ENCODE measurements at regions not wholly inside any gene's neighbourhood (a gene's known extent, or its start where the extent isn't known, plus 50 kb on each side); places are given as distances from the start of the nearest gene placed in this dataset.

DNA sequence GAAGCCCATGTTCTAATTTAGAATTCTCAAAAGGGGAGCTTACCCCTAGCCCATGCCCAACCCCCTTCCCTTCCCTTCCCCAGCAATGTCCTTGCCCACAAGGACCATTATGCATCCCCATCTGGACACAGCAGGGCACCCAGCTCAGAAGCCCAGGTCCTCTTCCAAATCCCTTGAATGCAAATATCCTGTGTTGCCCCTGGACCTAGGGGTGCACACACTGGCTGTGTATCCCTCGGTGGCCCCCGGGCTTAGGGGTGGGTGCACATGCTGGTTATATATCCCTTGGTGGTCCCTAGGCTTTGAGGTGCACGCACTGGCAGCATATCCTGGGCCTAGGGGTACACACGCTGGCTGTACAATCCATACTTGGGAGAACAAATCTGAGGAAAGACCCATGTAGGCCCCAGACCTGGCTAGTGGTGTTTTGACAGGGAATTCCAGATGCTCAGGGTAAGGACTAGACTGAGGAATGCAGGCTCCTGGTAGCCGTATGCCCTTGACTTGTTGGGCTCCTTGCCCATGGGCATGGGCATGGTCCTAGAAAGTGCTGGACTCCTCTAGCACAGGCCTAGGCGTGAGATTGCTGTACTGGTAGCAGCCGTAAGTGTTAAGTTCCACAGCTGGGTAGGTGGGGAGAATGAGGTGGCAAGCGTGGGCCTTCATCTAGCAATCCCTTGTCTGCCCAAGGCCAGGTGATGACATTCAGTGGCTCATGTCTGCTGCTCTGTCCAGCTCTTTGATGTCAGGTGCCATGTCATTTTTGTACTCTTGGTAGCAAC lies 222.4 kb downstream of the OPA1 start:
- H3K4ac ChIP-seq (ENCODE audit: low read depth, low read length): no peak overlapping the region
- peak overlapping the region; percentile 77 for H2AK5ac ChIP-seq (ENCODE audit: insufficient read length, low read length)
- H3K23ac ChIP-seq (ENCODE audit: insufficient read length, low read depth, low read length): no peak overlapping the region
- no peaks in the 10 kb centered on the region for H3K9me3 ChIP-seq (ENCODE audit: control insufficient read depth, low read depth, low read length)
- Mint-ChIP-seq H3K9me3 (no peaks in the 10 kb centered on the region), H3K4me1 (peaks cover 88 to 93% of the 10 kb centered on the region in 2 experiments), H3K27me3 (ENCODE audit: low read depth) (peaks cover 12% of the 10 kb centered on the region), H3K36me3 (ENCODE audit: insufficient read depth in 1 of 3, low read depth in 3 of 3) (peaks cover 0 to 2% (median 0%) of the 10 kb centered on the region in 3 experiments; a peak in 2 of 7 replicates), H3K27ac (peak overlapping the region in 1 of 3 experiments; percentile 94; a peak in 3 of 7 replicates), H3K4me3 (peak overlapping the region in 1 of 2 experiments; percentile 19; a peak in 1 of 5 replicates)
- DNase-seq: no peak
- no peak overlapping the region for H4K8ac ChIP-seq (replicated peaks; ENCODE audit: insufficient read length, low read depth, low read length)
- no peak overlapping the region for H2BK20ac ChIP-seq (ENCODE audit: low read depth, low read length, poor library complexity, severe bottlenecking)
- H4K20me1 ChIP-seq (ENCODE audit: control insufficient read depth, insufficient read depth, insufficient read length): no peaks in the 10 kb centered on the region
- H3K23me2 ChIP-seq (ENCODE audit: insufficient read length, low read depth, low read length, poor library complexity, severe bottlenecking): no peaks in the 10 kb centered on the region
- no peaks in the 10 kb centered on the region for H3K79me2 ChIP-seq (ENCODE audit: insufficient read depth, low read length)
- peak overlapping the region; percentile 25 for H2BK12ac ChIP-seq (ENCODE audit: insufficient read length, low read depth, low read length)
- WGBS (ENCODE audit: extremely low coverage, insufficient read length, low lambda C conversion rate): no CpG with 5 or more reads among the region's 8 CpGs
- H4K91ac ChIP-seq (ENCODE audit: insufficient read length, low read depth, low read length): no peak overlapping the region
- no peak overlapping the region for H2AFZ ChIP-seq (ENCODE audit: low read length)
- H3K9ac ChIP-seq (ENCODE audit: extremely low read depth, insufficient read length, low read length): no peak overlapping the region
- H3T11ph ChIP-seq (ENCODE audit: low read length): no peak overlapping the region
- 0 out of 2 replicates have a peak overlapping the region, but pooled peaks have one; percentile 19 for H2BK15ac ChIP-seq (ENCODE audit: low read depth, low read length)
- no peaks in the 10 kb centered on the region; the same call in 1 of the 2 replicates for H3K27me3 ChIP-seq (ENCODE audit: insufficient read depth, low read length)
- H3K18ac ChIP-seq (ENCODE audit: insufficient read length, low read depth, low read length): no peak overlapping the region
- no peak overlapping the region for H2BK120ac ChIP-seq (ENCODE audit: low read depth, low read length, poor library complexity, severe bottlenecking)
- H3K4me1 ChIP-seq (ENCODE audit: insufficient read depth, low read length): peaks cover 58% of the 10 kb centered on the region
- H3K14ac ChIP-seq (ENCODE audit: insufficient read depth, low read length): no peak overlapping the region
- no peak overlapping the region for H4K5ac ChIP-seq (ENCODE audit: insufficient read length, low read depth, low read length)
- no peak overlapping the region for H3K27ac ChIP-seq (ENCODE audit: insufficient read length, low read depth, low read length)
- no peak overlapping the region for H2BK5ac ChIP-seq (ENCODE audit: insufficient read length, low read length)
- H3K79me1 ChIP-seq (ENCODE audit: insufficient read depth, low read depth, low read length, poor library complexity, severe bottlenecking): no peaks in the 10 kb centered on the region
- no peak overlapping the region for H3K56ac ChIP-seq (ENCODE audit: insufficient read length, low read depth, low read length)
- no peak overlapping the region for H3K4me2 ChIP-seq (ENCODE audit: insufficient read depth, insufficient read length, low read length)
- TF ChIP-seq, protein P1, sequence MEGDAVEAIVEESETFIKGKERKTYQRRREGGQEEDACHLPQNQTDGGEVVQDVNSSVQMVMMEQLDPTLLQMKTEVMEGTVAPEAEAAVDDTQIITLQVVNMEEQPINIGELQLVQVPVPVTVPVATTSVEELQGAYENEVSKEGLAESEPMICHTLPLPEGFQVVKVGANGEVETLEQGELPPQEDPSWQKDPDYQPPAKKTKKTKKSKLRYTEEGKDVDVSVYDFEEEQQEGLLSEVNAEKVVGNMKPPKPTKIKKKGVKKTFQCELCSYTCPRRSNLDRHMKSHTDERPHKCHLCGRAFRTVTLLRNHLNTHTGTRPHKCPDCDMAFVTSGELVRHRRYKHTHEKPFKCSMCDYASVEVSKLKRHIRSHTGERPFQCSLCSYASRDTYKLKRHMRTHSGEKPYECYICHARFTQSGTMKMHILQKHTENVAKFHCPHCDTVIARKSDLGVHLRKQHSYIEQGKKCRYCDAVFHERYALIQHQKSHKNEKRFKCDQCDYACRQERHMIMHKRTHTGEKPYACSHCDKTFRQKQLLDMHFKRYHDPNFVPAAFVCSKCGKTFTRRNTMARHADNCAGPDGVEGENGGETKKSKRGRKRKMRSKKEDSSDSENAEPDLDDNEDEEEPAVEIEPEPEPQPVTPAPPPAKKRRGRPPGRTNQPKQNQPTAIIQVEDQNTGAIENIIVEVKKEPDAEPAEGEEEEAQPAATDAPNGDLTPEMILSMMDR (conservative IDR thresholded peaks at IDR 0.05): no peak

Data from H9 (cell line).